Lung (tissue), 11 donors: ENCODE measurements at regions not wholly inside any gene's neighbourhood (a gene's known extent, or its start where the extent isn't known, plus 50 kb on each side); places are given as distances from the start of the nearest gene placed in this dataset.

Experiments
- ATAC-seq: fragments of 200-7000 bp; cut with Tn5 transposase; one replicate; pipeline ENCODE4 v1.9.1; 2020; ENCODE audit warnings: moderate number of reproducible peaks; ENCODE audit not compliant: insufficient read depth, low FRiP score
- DNase-seq, 3 donors: peaks; one replicate each; pipeline ENCODE4 v3.0.0-alpha.2; 2013 to 2017
- H3K27ac ChIP-seq, 2 donors: one replicate each; pipeline ENCODE4 v1.5.1; 2013; ENCODE audit warnings: mild to moderate bottlenecking in 2 of 2, moderate library complexity in 2 of 2, control low read depth in 1 of 2, inconsistent platforms in 1 of 2, low read depth in 1 of 2, low read length in 1 of 2
- H3K27me3 ChIP-seq, 3 donors: one replicate each; pipeline ENCODE4 v1.5.1; 2013; ENCODE audit warnings: low read length in 2 of 3; ENCODE audit not compliant: control insufficient read depth in 3 of 3, insufficient read depth in 3 of 3
- H3K36me3 ChIP-seq, 4 donors: one replicate each; pipeline ENCODE4 v1.5.1; 2013; ENCODE audit warnings: low read length in 4 of 4, mild to moderate bottlenecking in 1 of 4, moderate library complexity in 1 of 4; ENCODE audit not compliant: control insufficient read depth in 4 of 4, insufficient read depth in 4 of 4
- H3K4me1 ChIP-seq, 5 donors: one replicate each; pipeline ENCODE4 v1.5.1; 2013; ENCODE audit warnings: low read length in 5 of 5, mild to moderate bottlenecking in 2 of 5, moderate library complexity in 1 of 5; ENCODE audit not compliant: control insufficient read depth in 5 of 5, insufficient read depth in 5 of 5
- H3K4me3 ChIP-seq: one replicate; pipeline ENCODE4 v1.5.1; 2013; ENCODE audit warnings: mild to moderate bottlenecking, control low read depth, moderate library complexity
- H3K9ac ChIP-seq, 2 donors: one replicate each; pipeline ENCODE4 v1.5.1; 2013; ENCODE audit warnings: low read length in 2 of 2, control low read depth in 1 of 2; ENCODE audit not compliant: insufficient read depth in 1 of 2
- H3K9me3 ChIP-seq, 4 donors: one replicate each; pipeline ENCODE4 v1.5.1; 2013; ENCODE audit warnings: low read length in 3 of 4, mild to moderate bottlenecking in 1 of 4, moderate library complexity in 1 of 4; ENCODE audit not compliant: control insufficient read depth in 4 of 4, insufficient read depth in 3 of 4
- WGBS, 2 donors: extraction: QIAGEN DNeasy Blood & Tissue Kit; methylation state at CpG; one replicate each; pipeline ENCODE4 v1.1.7; 2013; 5-methylcytosine and 5-hydroxymethylcytosine counted together
- TF ChIP-seq, protein P1 (sequence below): IDR thresholded peaks from 2 replicates; pipeline ENCODE4 v1.5.1; 2012; ENCODE audit warnings: mild to moderate bottlenecking; ENCODE audit errors: control extremely low read depth, extremely low read depth
- donor health status: control.
- donor health status: control.
- donor health status: Bipolar disorder and iron deficiency.
- donor health status: healthy.
- donor health status: DM: yes; HTN: yes; CAD: no.

DNA sequence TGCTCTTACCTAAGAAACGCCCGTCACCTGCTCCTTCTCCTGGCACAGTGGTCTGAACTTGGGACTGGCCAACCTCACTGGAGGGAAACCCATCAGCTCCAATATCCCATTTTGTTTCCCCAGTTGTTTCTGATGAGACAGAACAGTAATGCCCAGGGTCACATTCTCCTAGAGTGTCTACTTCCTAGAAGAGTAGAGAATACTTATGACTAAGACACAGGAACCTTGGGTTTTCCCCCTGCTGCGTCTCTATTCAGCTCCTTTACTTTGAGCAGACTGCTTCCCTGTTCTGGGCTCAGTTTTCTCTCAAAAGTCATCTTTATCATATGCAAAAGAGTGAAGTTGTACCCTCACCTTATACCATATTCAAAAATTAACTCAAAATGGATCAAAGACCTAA lies 79.4 kb downstream of the POLR2M start:
- DNase-seq (no peak), ATAC-seq (no peak)
- peaks cover 0 to 15% (median 4%) of the 10 kb centered on the region in 5 donors for H3K4me1 ChIP-seq
- no peaks in the 10 kb centered on the region for H3K36me3 ChIP-seq
- H3K4me3 ChIP-seq, result no peak overlapping the region
- H3K27ac ChIP-seq, result no peak overlapping the region
- TF ChIP-seq, protein P1, sequence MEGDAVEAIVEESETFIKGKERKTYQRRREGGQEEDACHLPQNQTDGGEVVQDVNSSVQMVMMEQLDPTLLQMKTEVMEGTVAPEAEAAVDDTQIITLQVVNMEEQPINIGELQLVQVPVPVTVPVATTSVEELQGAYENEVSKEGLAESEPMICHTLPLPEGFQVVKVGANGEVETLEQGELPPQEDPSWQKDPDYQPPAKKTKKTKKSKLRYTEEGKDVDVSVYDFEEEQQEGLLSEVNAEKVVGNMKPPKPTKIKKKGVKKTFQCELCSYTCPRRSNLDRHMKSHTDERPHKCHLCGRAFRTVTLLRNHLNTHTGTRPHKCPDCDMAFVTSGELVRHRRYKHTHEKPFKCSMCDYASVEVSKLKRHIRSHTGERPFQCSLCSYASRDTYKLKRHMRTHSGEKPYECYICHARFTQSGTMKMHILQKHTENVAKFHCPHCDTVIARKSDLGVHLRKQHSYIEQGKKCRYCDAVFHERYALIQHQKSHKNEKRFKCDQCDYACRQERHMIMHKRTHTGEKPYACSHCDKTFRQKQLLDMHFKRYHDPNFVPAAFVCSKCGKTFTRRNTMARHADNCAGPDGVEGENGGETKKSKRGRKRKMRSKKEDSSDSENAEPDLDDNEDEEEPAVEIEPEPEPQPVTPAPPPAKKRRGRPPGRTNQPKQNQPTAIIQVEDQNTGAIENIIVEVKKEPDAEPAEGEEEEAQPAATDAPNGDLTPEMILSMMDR, result no peak
- 87 to 89% methylated on average over 3 of the region's 3 CpGs for WGBS, 2 donors
- H3K9ac ChIP-seq, result no peak overlapping the region
- H3K9me3 ChIP-seq, result no peaks in the 10 kb centered on the region
- no peaks in the 10 kb centered on the region for H3K27me3 ChIP-seq

- Histone ChIP-seq H3K9me3 (no peaks in the 10 kb centered on the region), H3K27ac (no peak overlapping the region), H3K27me3 (no peaks in the 10 kb centered on the region), H3K4me3 (no peak overlapping the region), H3K36me3 (no peaks in the 10 kb centered on the region), H3K9ac (no peak overlapping the region), H3K4me1 (peaks cover 0 to 15% (median 4%) of the 10 kb centered on the region in 5 donors)
- 48 to 70% methylated on average over 2 of the region's 2 CpGs for WGBS, 2 donors
- ATAC-seq, result no peak
- DNase-seq, result peak in 2 of 3 donors; percentile 52 to 74
- TF ChIP-seq, protein P1, result no peak
Observed at GRCh38 chr15:57789225-57789624, 82.7 kb downstream of the POLR2M start.

DNA sequence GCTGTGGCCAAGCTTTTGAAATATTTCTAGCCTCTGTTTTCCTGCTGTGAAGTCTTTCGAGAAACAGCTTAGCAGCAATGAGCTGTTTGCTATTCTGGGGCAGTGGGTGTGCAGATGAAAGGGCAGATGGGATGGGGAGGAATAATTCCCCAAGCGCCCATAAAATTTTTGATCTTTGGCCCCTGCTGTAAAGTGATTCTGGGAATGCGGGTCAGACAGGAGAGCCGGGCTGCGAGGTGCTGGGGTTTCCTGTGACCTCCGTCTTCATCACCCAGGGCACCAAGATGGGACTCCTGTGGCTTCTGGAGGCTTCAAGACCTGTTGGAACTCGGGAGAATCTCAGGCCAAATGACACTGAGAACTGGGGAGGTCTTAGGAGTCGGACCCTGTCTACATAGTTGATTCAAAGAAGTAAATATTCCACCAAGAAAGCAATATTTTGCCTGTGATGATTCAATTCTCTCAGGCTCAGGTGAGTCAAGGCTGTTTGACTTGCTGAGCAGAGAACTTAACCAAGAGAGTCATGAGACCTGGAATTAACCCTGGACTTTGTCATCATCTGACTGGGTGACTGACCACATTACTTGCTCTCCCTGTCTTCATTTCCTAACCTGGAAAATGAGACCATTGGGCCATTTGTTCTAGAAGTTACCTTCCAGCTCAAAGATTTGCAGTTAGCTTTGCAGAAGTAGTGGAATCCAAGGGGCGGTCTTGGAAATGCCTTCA lies 86.4 kb downstream of the POLR2M start:
- TF ChIP-seq, protein P1, result no peak
- ATAC-seq, result no peak
- DNase-seq, result no peak
- H3K4me1 ChIP-seq, result peaks cover 5 to 26% (median 11%) of the 10 kb centered on the region in 5 donors
- H3K9me3 ChIP-seq, result no peaks in the 10 kb centered on the region
- H3K36me3 ChIP-seq, result no peaks in the 10 kb centered on the region
- no peak overlapping the region for H3K4me3 ChIP-seq
- 84 to 87% methylated on average over 9 of the region's 9 CpGs for WGBS, 2 donors
- H3K9ac ChIP-seq, result no peak overlapping the region
- no peaks in the 10 kb centered on the region for H3K27me3 ChIP-seq
- H3K27ac ChIP-seq, result no peak overlapping the region

DNA sequence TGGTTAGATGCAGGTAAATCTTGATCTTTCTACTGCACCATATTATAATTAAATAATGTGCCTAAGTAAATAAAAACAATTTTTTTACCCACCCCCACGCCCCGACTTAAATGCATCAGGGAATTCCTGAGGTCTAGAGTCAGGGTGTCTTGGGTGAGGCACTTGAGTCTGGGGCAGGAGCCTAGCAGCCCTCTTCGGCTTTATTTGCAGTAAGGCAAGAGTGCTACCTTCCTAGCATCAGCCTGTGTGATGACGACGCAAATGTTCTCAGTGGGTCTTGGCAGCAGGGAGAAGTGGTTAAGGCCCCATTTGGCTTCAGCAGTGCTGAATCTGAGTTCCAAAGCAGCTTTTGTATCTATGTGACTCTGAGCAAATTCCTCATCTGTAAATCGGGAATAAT lies 88.7 kb downstream of the POLR2M start:
- no peak for ATAC-seq

More for the DNA sequence above, 88.7 kb downstream of the POLR2M start:
- no peak overlapping the region for H3K4me3 ChIP-seq
- H3K36me3 ChIP-seq, result no peaks in the 10 kb centered on the region
- DNase-seq, result no peak
- 76 to 91% methylated on average over 6 of the region's 6 CpGs for WGBS, 2 donors
- peaks cover 2 to 15% (median 7%) of the 10 kb centered on the region in 5 donors for H3K4me1 ChIP-seq
- H3K27ac ChIP-seq, result no peak overlapping the region
- H3K27me3 ChIP-seq, result no peaks in the 10 kb centered on the region
- TF ChIP-seq, protein P1, result no peak
- no peaks in the 10 kb centered on the region for H3K9me3 ChIP-seq
- H3K9ac ChIP-seq, result no peak overlapping the region
